Cardiac muscle cell (in vitro differentiated cells and primary cell): ENCODE measurements at regions not wholly inside any gene's neighbourhood (a gene's known extent, or its start where the extent isn't known, plus 50 kb on each side); places are given as distances from the start of the nearest gene placed in this dataset.

ENCODE experiments used
- DNase-seq, 2 donors: peaks; one replicate each; pipeline versions ENCODE4 v3.0.0 to v3.0.0-alpha.2; 2010 to 2017; ENCODE audit warnings: low read depth in 1 of 2, low spot score in 1 of 2
- H3K27ac ChIP-seq: fragments of 200-600 bp; sonication (generic); 2 replicates; pipeline ENCODE4 v1.5.1; 2016
- H3K27me3 ChIP-seq: fragments of 200-600 bp; sonication (generic); 2 replicates; pipeline ENCODE4 v1.6.0; 2016; ENCODE audit warnings: control low read depth
- H3K36me3 ChIP-seq: fragments of 200-600 bp; sonication (generic); 2 replicates; pipeline ENCODE4 v1.5.1; 2016; ENCODE audit warnings: control low read depth
- H3K4me1 ChIP-seq: fragments of 200-600 bp; sonication (generic); 2 replicates; pipeline ENCODE4 v1.8.1; 2017; ENCODE audit warnings: low read depth, mild to moderate bottlenecking, mixed run types
- H3K4me3 ChIP-seq: fragments of 200-600 bp; sonication (generic); 2 replicates; pipeline ENCODE4 v1.5.1; 2016; ENCODE audit warnings: mild to moderate bottlenecking
- H3K9me3 ChIP-seq: fragments of 200-600 bp; sonication (generic); 2 replicates; pipeline ENCODE4 v1.5.1; 2017; ENCODE audit warnings: low read depth, mild to moderate bottlenecking, control low read depth
- CTCF ChIP-seq: IDR thresholded peaks from 2 replicates; pipeline ENCODE4 v1.5.1; 2012; ENCODE audit warnings: low read depth, mild to moderate bottlenecking, low read length

GRCh38 chr11:26143566-26144290 lies 188.2 kb upstream of the ANO3 start:
- Histone ChIP-seq H3K9me3 (no peaks in the 10 kb centered on the region), H3K36me3 (no peaks in the 10 kb centered on the region), H3K4me1 (no peaks in the 10 kb centered on the region), H3K27me3 (peaks cover 9% of the 10 kb centered on the region), H3K27ac (no peak overlapping the region), H3K4me3 (no peak overlapping the region)
- DNase-seq: no peak
- no peak for TF ChIP-seq CTCF

- TF ChIP-seq CTCF: no peak
- Histone ChIP-seq H3K4me1 (no peaks in the 10 kb centered on the region), H3K9me3 (no peaks in the 10 kb centered on the region), H3K27ac (no peak overlapping the region), H3K4me3 (no peak overlapping the region), H3K36me3 (no peaks in the 10 kb centered on the region), H3K27me3 (peaks cover 9% of the 10 kb centered on the region)
- DNase-seq: no peak
Observed at GRCh38 chr11:26144291-26144690, 187.6 kb upstream of the ANO3 start.

- no peak for TF ChIP-seq CTCF
- no peaks in the 10 kb centered on the region for H3K9me3 ChIP-seq
- H3K27me3 ChIP-seq: peaks cover 8% of the 10 kb centered on the region
- H3K36me3 ChIP-seq: no peaks in the 10 kb centered on the region
- H3K27ac ChIP-seq: no peak overlapping the region
- H3K4me1 ChIP-seq: no peaks in the 10 kb centered on the region
- no peak overlapping the region for H3K4me3 ChIP-seq
- no peak for DNase-seq
Observed at GRCh38 chr11:26144911-26145310, 187.0 kb upstream of the ANO3 start.

- Histone ChIP-seq H3K9me3 (no peaks in the 10 kb centered on the region), H3K4me3 (no peak overlapping the region), H3K36me3 (no peaks in the 10 kb centered on the region), H3K27ac (no peak overlapping the region), H3K27me3 (no peaks in the 10 kb centered on the region), H3K4me1 (no peaks in the 10 kb centered on the region)
- TF ChIP-seq CTCF: no peak
- no peak for DNase-seq
Observed at GRCh38 chr11:26149585-26149984, 182.3 kb upstream of the ANO3 start.

GRCh38 chr11:26150031-26150430 lies 181.9 kb upstream of the ANO3 start:
- Histone ChIP-seq H3K27ac (no peak overlapping the region), H3K4me1 (no peaks in the 10 kb centered on the region), H3K9me3 (no peaks in the 10 kb centered on the region), H3K36me3 (no peaks in the 10 kb centered on the region), H3K27me3 (no peaks in the 10 kb centered on the region), H3K4me3 (no peak overlapping the region)
- TF ChIP-seq CTCF: no peak
- no peak for DNase-seq
